Natural killer cell (primary cell): ENCODE measurements at regions not wholly inside any gene's neighbourhood (a gene's known extent, or its start where the extent isn't known, plus 50 kb on each side); places are given as distances from the start of the nearest gene placed in this dataset.

Experiments used
- ATAC-seq, 3 donors: fragments of 150-1000 bp in 2 of 3; fragments of 200-7000 bp in 1 of 3; cut with Tn5 transposase; 1 replicate in 1 of 3; 2 replicates in 2 of 3; pipeline ENCODE4 v1.10.0; 2021; ENCODE audit warnings: mild to moderate bottlenecking in 2 of 3, moderate library complexity in 2 of 3
- DNase-seq, 2 donors: peaks; one replicate each; pipeline versions ENCODE4 v3.0.0 to v3.0.0-alpha.2; 2013 to 2021; ENCODE audit warnings: mixed read lengths in 1 of 2
- H3K27ac ChIP-seq: one replicate; pipeline ENCODE4 v1.5.1; 2013; ENCODE audit warnings: mild to moderate bottlenecking, low read length
- H3K27me3 ChIP-seq: one replicate; pipeline ENCODE4 v1.6.1; 2013; ENCODE audit warnings: low read length; ENCODE audit not compliant: control insufficient read depth, insufficient read depth
- H3K36me3 ChIP-seq: one replicate; pipeline ENCODE4 v1.6.1; 2013; ENCODE audit warnings: low read length; ENCODE audit not compliant: control insufficient read depth, insufficient read depth
- H3K4me1 ChIP-seq: one replicate; pipeline ENCODE4 v1.6.1; 2013; ENCODE audit warnings: low read length; ENCODE audit not compliant: control insufficient read depth, insufficient read depth
- H3K4me3 ChIP-seq: one replicate; pipeline ENCODE4 v1.5.1; 2013; ENCODE audit warnings: low read length
- H3K9me3 ChIP-seq: one replicate; pipeline ENCODE4 v1.6.1; 2013; ENCODE audit warnings: low read length; ENCODE audit not compliant: control insufficient read depth, insufficient read depth
- H3K27ac Mint-ChIP-seq, 2 donors: one replicate each; pipeline ENCODE4 v1.8.0; 2022; ENCODE audit warnings: mild to moderate bottlenecking in 2 of 2, mixed read lengths in 2 of 2, moderate library complexity in 1 of 2
- H3K27me3 Mint-ChIP-seq, 2 donors: one replicate each; pipeline ENCODE4 v1.8.0; 2022; ENCODE audit warnings: low read depth in 2 of 2, mixed read lengths in 2 of 2
- H3K36me3 Mint-ChIP-seq: one replicate; pipeline ENCODE4 v1.8.0; 2022; ENCODE audit warnings: mixed read lengths
- H3K4me1 Mint-ChIP-seq, 2 donors: one replicate each; pipeline ENCODE4 v1.8.0; 2022; ENCODE audit warnings: mixed read lengths in 2 of 2
- H3K4me3 Mint-ChIP-seq: one replicate; pipeline ENCODE4 v1.8.0; 2022; ENCODE audit warnings: mild to moderate bottlenecking, moderate library complexity, mixed read lengths
- H3K9me3 Mint-ChIP-seq, 2 donors: one replicate each; pipeline ENCODE4 v1.8.0; 2022; ENCODE audit warnings: mixed read lengths in 2 of 2
- CTCF ChIP-seq: fragments of 200-600 bp; IDR thresholded peaks from one replicate; pipeline ENCODE4 v1.8.0; 2022; ENCODE audit warnings: antibody characterized with exemption
- WGBS: methylation state at CpG from one replicate; pipeline ENCODE4 v1.1.7; 2013; ENCODE audit warnings: missing lambda C conversion rate; ENCODE audit not compliant: insufficient coverage; 5-methylcytosine and 5-hydroxymethylcytosine counted together
- intact Hi-C: fragments of 100-400 bp; cut with micrococcal nuclease; formaldehyde crosslinking; loops from one replicate; pipeline ENCODE4 v1.14.2; 2022

- ATAC-seq, result no peak
- Mint-ChIP-seq H3K27ac (no peak overlapping the region), H3K4me3 (no peak overlapping the region), H3K27me3 (no peaks in the 10 kb centered on the region), H3K36me3 (peaks cover 31% of the 10 kb centered on the region), H3K9me3 (peaks cover 18 to 32% of the 10 kb centered on the region in 2 donors), H3K4me1 (peaks cover 0 to 4% of the 10 kb centered on the region in 2 donors)
- Histone ChIP-seq H3K4me1 (no peaks in the 10 kb centered on the region), H3K36me3 (no peaks in the 10 kb centered on the region), H3K9me3 (peaks cover 3% of the 10 kb centered on the region), H3K27ac (no peak overlapping the region), H3K4me3 (no peak overlapping the region), H3K27me3 (no peaks in the 10 kb centered on the region)
- no peak for TF ChIP-seq CTCF
- no peak for DNase-seq
- 39% methylated on average over 2 of the region's 3 CpGs for WGBS
- intact Hi-C loops, result no loop called here
These were observed 388.9 kb upstream of the CDH10 start for GRCh38 chr5:25033658-25034057.

- TF ChIP-seq CTCF, result no peak
- Histone ChIP-seq H3K4me1 (no peaks in the 10 kb centered on the region), H3K4me3 (no peak overlapping the region), H3K9me3 (peaks cover 5% of the 10 kb centered on the region), H3K36me3 (no peaks in the 10 kb centered on the region), H3K27ac (no peak overlapping the region), H3K27me3 (no peaks in the 10 kb centered on the region)
- peaks cover 0 to 4% of the 10 kb centered on the region in 2 donors for H3K4me1 Mint-ChIP-seq
- no peaks in the 10 kb centered on the region for H3K27me3 Mint-ChIP-seq
- peaks cover 39% of the 10 kb centered on the region for H3K36me3 Mint-ChIP-seq
- no peak overlapping the region for H3K4me3 Mint-ChIP-seq
- ATAC-seq, result no peak
- intact Hi-C loops, result no loop called here
- H3K27ac Mint-ChIP-seq, result no peak overlapping the region
- DNase-seq, result no peak
- H3K9me3 Mint-ChIP-seq, result peaks cover 29 to 42% of the 10 kb centered on the region in 2 donors
These were observed 384.2 kb upstream of the CDH10 start for GRCh38 chr5:25029004-25029403.

GRCh38 chr5:25027526-25027925 is 382.7 kb upstream of the CDH10 start:
- Histone ChIP-seq H3K4me1 (no peaks in the 10 kb centered on the region), H3K9me3 (peaks cover 2% of the 10 kb centered on the region), H3K27me3 (no peaks in the 10 kb centered on the region), H3K36me3 (no peaks in the 10 kb centered on the region), H3K27ac (no peak overlapping the region), H3K4me3 (no peak overlapping the region)
- intact Hi-C loops, result no loop called here
- H3K9me3 Mint-ChIP-seq, result peaks cover 27 to 38% of the 10 kb centered on the region in 2 donors
- no peak for TF ChIP-seq CTCF
- DNase-seq (no peak), ATAC-seq (no peak)
- H3K4me3 Mint-ChIP-seq, result no peak overlapping the region
- peaks cover 34% of the 10 kb centered on the region for H3K36me3 Mint-ChIP-seq
- no peaks in the 10 kb centered on the region for H3K27me3 Mint-ChIP-seq
- no peak overlapping the region for H3K27ac Mint-ChIP-seq
- WGBS, result 82% methylated on average over 1 of the region's 1 CpG
- H3K4me1 Mint-ChIP-seq, result peaks cover 0 to 4% of the 10 kb centered on the region in 2 donors

- no peaks in the 10 kb centered on the region for H3K4me1 Mint-ChIP-seq
These were observed 382.3 kb upstream of the CDH10 start for GRCh38 chr5:25027061-25027460.

More at GRCh38 chr5:25027061-25027460, 382.3 kb upstream of the CDH10 start:
- H3K4me1 ChIP-seq, result no peaks in the 10 kb centered on the region
- no peak overlapping the region for H3K4me3 Mint-ChIP-seq
- 81% methylated on average over 2 of the region's 2 CpGs for WGBS
- no peak for TF ChIP-seq CTCF
- no peak overlapping the region for H3K27ac Mint-ChIP-seq
- H3K36me3 Mint-ChIP-seq, result peaks cover 29% of the 10 kb centered on the region
- no peaks in the 10 kb centered on the region for H3K27me3 ChIP-seq
- no peak overlapping the region for H3K4me3 ChIP-seq
- H3K36me3 ChIP-seq, result no peaks in the 10 kb centered on the region
- peaks cover 23 to 37% of the 10 kb centered on the region in 2 donors for H3K9me3 Mint-ChIP-seq
- DNase-seq, result no peak
- intact Hi-C loops, result no loop called here
- peaks cover 2% of the 10 kb centered on the region for H3K9me3 ChIP-seq
- ATAC-seq, result no peak
- H3K27me3 Mint-ChIP-seq, result no peaks in the 10 kb centered on the region
- no peak overlapping the region for H3K27ac ChIP-seq
